ENCODE measurements at regions not wholly inside any gene's neighbourhood (a gene's known extent, or its start where the extent isn't known, plus 50 kb on each side); places are given as distances from the start of the nearest gene placed in this dataset.

DNA sequence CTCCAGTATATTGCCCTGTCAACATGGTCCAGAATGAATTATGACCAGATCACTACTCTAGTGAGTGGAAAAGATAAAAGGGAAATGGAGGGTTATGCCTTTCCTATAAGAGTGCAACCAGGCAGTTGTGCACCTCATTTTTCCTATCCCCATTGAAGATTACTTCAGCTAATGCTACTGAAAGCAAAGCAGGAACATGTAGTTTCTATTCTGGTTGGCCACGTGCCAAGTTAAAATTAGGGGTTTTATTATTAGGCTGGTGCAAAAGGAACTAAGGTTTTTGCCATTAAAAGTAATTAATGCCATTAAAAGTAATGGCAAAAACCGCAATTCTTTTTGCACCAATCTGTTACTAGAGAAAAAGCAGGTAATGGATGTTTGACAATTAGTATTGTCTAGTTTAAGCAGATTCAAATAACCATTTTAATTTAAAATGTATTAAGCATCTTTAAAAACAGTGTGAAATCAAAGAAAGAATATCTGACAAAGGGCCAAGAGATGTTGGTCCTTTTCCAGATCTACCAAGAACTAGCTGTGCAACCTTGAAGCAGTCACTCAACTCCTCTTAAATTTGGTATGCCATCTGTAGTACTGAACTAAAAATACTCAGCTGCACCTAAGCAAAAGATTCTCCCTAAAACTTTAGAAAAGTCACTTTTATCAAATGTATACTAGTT lies 567.5 kb upstream of the CCDC54 start:
- TF ChIP-seq, protein P1, sequence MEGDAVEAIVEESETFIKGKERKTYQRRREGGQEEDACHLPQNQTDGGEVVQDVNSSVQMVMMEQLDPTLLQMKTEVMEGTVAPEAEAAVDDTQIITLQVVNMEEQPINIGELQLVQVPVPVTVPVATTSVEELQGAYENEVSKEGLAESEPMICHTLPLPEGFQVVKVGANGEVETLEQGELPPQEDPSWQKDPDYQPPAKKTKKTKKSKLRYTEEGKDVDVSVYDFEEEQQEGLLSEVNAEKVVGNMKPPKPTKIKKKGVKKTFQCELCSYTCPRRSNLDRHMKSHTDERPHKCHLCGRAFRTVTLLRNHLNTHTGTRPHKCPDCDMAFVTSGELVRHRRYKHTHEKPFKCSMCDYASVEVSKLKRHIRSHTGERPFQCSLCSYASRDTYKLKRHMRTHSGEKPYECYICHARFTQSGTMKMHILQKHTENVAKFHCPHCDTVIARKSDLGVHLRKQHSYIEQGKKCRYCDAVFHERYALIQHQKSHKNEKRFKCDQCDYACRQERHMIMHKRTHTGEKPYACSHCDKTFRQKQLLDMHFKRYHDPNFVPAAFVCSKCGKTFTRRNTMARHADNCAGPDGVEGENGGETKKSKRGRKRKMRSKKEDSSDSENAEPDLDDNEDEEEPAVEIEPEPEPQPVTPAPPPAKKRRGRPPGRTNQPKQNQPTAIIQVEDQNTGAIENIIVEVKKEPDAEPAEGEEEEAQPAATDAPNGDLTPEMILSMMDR (IDR thresholded peaks at IDR 0.05), result no peak
- TF ChIP-seq POLR2AphosphoS5 (IDR thresholded peaks at IDR 0.05), result no peak

Data from transverse colon (tissue), 4 donors.